HG03060 (cell line): ENCODE measurements at regions not wholly inside any gene's neighbourhood (a gene's known extent, or its start where the extent isn't known, plus 50 kb on each side); places are given as distances from the start of the nearest gene placed in this dataset.

ENCODE experiments used
- ATAC-seq: cut with Tn5 transposase; IDR thresholded peaks from one replicate; pipeline ENCODE4 v1.9.1; 2021; ENCODE audit warnings: low read depth, moderate number of reproducible peaks; ENCODE audit not compliant: unreplicated experiment

DNA sequence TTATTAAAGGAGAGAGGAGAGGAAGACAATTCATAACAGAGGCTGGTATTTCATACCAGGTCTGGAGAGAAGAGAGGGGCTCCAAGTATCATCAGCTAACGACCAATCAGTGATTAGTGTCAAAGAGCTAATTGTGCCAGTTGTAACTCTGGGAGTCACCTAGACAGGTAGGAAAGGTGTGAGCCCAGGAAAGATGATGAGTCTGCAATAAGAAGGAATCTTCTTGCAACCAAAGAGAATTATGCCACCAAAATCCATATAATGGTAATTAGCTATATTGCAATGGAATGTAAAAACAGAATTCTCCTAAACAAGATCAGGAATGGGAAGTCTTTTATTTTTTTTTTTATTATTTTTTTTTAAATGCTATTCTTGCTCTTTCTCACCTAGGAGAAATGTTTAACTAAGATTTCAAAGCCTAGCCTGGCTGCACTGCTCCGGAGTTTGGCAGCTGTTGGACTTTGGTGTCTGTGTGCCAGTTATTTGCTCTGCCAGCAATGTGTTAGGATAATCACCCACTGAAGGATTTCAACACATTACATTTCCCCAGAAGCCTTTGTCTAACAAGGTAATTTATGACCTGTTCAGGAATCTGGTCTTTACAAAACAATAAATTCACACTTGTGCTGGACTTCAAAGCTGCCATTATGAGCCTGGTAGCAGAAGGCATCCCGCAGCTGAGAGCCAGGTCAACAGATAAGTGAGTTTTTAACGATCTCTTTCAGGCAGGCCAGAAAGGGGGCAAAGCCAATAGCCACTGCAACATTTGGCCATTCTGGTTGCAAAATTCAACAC is 89.4 kb downstream of the FOXB1 start:
- no peak for ATAC-seq

DNA sequence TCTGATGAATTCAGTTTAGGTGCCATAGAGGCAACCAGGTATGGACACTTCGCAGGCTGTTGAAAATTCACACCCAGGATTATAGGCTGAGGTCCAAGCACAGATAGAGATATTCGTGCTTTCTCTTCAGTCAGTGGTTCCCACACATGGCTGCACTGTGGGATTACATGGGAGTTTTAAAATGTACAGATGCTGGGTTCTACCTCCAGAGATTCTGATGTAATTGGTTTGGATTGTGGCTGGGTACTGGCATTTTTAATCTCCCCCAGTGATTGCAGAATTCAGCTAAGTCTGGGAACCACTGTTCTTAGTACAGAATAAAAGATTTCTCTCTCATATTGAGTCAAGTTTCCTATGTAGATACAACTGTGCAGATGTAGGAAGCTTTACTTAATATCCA is 91.6 kb downstream of the FOXB1 start:
- no peak for ATAC-seq

DNA sequence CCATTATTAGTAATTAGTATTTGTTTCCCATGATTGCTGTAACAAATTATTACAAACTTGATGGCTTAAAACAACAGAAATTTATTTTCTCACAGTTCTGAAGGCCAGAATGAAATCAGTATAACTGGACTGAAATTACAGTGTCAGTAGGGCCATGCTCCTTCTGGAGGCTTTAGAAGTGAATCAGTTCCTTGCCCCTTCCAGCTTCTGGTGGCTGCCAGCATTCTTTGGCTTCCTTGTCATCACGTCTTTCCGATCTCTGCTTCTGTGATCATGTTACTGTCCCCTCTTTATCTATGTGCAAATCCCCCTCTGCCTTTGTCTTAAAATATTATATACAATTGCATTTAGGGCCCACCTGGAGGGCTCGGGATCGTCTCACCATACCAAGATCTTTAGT is 92.0 kb downstream of the FOXB1 start:
- ATAC-seq = no peak

DNA sequence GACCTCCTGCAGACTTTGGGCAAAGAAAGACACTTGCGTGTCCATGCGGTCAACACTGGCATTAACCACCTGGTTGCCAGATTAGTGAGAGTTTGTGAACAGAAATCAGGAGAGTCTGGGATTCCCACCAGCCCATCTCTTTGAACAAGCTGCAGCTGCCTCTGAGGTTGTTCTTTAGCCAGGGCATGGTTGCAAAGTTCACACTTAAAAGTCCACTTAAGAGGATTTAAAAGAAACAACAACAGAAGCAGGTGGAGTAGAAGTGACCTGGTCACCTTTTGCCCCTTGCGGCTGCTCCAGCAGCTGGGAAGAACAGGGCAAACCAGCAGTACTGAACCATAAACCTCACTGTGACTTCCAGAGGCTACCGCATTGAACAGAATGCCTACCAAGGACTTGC is 97.3 kb downstream of the FOXB1 start:
- ATAC-seq = no peak

DNA sequence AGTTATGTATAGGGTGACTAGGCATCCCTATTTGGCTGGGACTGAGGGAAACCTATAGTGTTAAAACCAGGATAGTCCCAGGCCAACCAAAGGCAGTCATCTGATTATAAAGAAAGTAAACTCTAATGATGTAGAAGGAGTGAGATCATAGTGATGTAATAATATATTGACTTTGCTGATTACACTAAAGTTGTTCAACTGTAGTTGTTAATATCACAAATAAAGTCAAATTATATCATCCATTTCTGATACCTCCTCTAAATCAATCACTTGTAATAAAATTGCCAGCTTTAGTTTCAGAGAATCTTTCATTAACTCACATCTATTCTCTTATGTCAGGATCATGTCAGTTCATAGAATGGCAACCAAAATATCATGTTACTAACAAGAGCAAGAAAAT is 98.6 kb downstream of the FOXB1 start:
- no peak for ATAC-seq

DNA sequence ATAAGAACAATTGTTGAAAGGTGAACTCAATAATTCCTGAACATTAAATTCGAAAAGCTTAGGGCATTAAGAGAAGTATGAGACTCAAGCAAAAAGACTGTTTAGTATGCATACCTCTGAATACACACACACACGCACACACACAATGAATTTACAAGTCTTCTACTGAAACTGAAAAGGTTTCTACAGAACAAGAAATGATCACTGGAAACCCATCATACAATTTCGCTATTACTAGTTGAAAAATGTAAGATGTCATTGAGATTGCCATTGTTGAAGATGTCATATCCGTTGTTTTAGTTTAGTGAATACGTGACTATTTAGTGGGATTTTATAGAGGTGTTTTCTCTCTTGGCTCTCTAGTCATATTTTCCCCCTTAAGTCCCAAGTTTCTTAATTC is 106.8 kb downstream of the FOXB1 start:
- no peak for ATAC-seq

DNA sequence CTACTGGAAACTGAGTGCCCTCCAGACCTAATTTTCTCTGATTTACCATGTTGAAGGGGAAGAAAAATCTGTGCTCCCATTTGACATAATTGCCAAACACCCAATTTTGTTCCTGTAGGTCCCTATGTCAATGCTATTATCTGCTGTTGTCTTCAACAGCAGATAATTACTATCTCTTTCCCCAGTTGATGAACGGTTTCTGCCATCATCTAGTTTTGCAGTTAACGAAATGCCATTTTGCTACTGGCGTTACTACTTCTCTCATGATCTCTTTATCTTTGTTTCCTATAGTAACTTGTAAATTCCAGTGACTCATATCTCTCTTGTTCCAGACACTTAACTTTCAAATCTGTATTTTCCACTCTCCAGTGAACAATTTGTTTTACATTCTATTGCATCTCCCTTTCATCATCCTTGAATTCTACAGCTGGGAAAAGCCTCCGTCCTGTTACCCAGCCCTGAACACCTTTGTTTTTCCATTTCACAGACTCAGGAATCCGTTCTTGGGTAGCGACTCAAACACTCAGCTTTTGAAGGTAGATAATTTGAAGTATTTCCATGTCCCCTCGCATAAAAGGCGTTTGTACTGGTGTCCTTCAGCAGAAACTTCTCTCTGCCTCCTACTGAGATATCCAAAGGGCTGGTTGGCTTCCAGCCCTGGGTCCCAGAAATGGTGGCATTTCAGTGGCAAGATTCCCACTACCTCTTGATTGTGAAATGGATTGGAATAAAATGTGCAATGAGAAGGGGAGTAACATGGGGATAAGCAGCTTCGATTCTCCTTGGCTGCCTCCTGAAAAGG is 111.7 kb downstream of the FOXB1 start:
- no peak for ATAC-seq

DNA sequence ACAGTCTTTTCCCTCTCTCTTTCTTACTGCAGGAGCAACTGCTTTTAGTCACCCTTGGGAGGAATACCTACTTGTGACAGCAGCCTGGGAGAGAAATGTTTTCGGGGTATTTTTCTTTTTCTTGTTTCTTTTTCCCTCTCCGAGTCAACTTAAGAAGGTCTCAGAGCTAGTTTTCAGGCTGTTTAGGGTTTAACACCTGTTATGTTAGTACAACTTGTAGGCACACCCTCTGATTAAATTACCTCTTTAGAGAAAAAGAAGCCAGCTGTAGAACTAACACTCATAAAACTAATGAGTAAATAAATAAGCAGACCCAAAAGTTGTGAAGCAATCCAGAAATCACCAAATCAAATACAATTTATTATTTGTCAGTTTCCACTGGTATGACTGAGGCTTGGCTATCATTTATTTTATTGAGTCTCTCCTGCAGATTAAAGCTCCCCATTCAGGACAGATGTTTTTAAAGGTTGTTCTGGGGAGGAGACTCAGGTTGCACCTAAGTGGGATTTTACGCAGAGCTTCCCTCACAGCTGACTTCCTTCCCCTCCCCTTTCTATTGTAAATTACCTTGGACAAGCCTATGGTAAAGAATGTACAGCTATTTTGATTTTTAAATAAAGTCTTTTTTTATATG is 112.5 kb downstream of the FOXB1 start:
- ATAC-seq = no peak

DNA sequence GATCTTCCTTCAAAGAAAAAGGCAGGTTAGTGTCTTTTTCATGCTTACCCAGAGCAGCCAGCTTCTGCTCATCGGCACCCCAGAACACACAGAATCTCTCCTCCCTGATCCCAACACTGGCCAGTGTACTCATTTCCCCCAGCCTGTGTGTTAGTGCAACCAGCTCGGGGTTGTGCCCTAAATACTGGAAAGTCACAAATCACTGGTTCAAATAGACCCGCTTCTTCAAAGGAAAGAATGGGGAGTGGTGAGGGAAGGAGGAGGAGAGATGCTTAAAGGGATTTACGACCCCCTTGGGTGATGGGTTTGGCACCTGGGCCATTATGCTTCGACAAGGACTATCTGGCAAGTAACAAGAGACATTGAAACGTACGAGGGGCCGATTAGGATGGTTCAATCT is 114.0 kb downstream of the FOXB1 start:
- ATAC-seq = no peak

DNA sequence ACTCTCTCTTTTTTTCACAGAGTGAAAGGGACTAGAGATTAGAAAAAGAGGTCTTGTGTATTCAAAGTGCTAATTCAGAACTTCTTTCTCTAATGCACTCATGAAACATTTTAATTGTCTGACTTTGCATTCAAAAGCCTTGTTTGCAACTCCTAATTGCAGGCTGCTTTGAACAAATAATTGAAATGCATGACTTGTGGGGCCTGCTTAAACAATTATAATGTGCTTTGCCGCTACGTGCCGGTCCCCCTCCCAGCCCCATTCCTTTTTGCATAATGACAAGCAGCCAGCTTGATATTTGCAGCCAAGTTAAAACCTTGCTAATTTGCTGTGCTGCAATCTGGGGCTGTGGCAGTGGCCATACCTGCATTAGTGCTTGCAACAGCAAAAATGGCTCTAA is 114.5 kb downstream of the FOXB1 start:
- ATAC-seq = no peak

DNA sequence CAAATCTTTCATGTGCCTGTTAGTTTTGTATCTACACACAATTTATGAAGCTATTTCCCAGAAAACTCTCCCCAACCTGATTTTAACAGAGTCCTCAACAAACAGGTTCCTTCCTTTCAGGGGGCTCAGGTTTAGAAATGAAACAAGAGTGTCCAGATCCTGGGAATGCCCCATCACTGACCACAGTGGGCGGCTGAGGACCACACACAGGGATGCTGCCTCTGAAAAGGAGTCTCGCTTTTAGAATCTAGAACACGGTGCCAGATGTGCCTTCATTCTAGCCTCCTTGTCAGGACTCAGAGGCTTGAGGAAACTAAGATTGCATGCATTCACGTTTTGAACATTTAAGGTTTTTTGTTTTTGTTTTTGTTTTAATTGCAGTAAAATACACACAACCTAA is 115.0 kb downstream of the FOXB1 start:
- ATAC-seq = no peak

DNA sequence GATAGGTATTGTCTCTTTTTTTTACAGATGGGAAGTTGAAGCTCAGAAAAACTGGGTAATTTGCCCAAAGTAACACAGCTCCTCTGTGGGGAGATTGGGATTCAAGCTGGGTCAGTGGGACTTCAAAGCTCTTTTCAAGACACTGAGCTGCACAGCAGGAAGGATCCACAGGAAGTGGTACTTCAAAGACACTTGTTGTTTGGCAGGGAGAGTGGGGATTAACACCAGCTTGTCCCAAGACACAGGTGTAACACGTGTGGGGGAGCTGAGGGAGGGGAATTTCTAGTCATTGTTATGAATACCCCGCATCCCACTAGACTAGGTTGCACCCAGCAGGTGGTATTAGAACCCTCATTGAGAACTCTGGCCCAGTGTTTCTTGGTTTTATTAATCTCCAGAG is 116.0 kb downstream of the FOXB1 start:
- no peak for ATAC-seq

DNA sequence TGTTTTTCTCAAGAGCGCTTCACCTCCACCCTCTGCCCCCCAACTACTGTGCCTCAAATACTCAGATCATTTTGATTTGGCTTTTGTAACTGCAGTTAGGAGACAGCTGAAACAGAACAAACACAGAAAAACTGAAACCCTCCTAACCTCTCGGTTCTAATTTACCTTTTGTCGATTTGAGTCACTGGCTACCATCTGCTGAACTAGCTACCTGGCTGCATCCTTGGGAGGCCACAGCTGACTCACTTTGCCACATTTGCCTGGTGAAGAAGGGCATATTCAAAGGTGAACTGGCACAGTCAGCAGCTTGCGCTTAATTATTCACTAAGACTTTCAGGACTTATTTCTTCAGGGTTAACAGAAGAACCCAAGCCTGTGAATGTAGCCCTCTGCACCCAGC is 117.7 kb downstream of the FOXB1 start:
- ATAC-seq = no peak

DNA sequence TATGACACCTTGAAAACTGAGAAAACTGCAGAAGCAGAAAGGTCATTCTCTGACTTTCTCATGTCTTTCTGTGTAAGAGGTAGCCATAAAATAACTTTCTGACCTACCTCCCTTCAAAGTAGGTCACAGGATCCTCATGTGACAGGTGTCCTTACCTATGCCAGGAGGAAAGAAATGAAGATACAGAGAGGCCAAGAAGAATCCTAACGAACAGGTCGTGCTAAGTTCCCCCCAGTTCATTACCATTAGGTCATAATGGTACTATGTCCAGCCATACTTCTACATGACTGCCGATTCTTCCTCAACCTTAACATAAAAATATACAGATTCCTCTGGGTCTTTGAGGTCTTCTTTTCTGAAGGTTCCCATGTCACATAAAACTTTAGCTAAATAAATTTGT is 118.6 kb downstream of the FOXB1 start:
- ATAC-seq = no peak

DNA sequence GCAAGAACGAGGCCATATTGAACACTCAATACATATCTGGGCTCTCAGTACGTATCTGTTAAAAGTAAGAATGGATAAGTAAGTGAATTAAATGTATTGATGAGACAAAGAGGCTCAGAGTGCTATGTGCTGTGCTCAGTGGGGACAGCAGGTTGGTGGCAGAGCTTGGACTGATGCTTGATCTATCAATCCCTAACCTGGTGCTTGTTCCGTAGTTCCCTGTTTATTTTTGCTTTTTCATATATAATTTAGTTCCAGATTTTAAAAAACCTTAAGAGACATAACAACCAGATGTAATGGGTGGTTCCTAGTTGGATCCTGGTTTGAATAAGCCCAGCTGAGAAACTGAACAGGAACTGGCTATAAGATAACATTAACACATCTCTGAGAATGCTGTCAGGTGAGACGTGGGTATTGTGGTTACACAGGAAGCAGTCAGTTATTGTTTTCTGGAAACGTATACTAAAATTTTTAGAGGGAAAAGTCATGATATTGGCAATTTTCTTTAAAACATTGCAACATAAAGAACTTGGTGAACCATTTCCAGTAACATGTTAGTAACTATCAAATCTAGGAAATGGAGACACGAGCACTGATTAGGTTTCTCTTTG is 120.5 kb downstream of the FOXB1 start:
- no peak for ATAC-seq

DNA sequence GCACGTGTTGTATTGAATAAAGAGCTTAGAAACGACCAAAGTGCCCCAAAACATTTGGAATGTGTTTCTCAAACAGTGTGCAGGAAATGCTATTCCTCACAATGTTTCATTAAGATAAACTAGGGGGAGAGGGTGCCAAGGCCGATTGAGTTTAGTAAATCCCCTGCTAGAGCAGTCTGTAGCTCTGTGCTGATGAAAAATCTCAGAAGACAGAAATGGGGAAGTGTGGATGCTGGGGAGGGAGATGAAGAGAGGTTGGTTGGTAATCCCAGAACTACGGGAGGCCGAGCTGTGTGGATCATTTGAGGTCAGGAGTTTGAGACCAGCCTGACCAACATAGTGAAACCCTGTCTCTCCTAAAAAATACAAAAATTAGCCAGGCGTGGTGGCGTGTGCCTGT is 121.2 kb downstream of the FOXB1 start:
- no peak for ATAC-seq

DNA sequence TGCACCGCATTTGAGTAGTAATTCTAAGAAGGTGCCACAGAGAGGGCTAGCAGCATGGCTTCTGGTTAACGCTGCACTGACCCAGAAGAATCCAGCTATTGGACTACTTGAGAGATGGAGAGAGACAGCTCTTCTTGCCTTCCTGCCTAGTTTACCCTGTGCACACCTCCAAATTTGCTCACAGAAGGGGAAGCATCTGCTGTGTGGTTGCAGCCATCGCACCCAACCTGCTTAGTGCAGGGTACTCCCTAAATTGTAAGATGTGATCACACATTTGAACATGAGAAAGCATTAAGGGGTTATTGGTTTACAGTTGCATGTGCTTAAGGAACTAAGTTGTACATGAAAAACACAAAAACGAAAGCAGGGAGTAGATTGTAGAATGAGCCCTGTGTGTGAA is 122.1 kb downstream of the FOXB1 start:
- ATAC-seq = no peak

DNA sequence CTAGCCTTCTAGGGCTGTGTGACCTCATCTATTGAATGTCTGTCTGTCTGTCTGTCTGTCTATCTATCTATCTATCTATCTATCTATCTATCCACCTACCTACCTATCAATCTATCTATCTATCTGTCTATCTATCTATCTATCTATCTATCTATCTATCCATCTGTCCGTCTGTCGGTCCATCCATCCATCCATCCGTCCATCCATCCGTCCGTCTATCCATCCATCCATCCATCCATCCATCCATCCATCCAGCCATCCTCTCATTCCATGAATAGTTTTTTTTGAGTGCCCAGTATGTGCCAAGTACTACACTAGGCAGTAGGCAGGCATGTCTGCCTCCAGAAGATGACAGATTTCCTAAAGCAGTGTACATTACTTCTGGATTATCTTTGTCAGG is 122.5 kb downstream of the FOXB1 start:
- no peak for ATAC-seq

DNA sequence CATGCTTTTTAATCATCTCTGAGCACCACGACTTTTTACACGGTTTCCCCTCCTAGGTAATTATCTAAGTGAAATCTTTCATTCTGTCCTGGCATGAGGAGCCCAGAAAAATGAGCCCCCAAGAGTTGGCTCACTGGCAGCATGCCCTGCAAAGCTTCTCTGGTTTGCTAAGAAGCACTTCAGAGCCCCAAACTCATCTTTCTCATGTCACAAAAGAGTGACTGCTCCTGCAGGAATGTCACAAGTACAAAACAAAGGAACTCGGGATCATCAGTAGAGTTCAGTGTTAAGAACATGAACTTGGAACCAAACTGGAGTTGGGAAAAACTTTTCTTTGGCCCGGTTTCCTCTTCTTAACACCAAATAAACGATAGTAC is 123.9 kb downstream of the FOXB1 start:
- no peak for ATAC-seq

DNA sequence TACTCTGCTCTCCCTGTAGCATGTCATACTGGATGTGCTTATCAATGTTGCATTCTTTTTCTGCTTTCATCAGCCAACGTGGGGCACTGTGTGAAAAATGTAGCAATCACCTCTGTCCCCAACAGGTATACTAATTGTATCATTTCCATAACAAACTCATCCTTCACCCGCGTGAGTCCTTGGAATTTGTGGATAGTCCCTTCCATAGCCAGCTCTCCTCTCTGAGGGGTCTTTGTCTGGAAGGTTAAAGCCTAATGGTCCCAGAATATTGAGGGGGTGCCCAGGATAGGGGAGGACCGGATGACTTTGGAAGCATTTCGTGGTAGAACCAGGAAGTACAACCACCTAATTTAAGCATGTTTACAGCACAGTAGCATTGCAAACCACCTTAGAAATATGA is 124.6 kb downstream of the FOXB1 start:
- ATAC-seq = no peak

DNA sequence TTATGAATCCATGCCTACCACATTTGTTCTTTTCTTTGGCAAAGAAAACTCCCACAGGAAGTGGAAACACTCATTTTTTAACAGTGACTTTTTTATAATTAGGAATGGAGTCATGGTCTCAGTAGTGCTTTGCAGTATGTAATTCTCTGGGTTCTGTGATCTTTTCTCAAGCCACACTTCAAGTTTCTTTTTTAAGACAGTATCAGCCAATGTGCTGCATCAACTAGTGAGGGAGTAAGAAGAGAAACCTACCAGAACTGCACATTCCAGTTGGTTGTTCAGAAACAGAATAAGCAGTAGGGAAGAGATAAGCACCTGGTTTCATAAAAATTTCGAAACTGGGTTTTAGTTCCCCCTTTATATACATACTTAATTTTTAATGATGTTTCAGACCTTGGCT is 126.3 kb downstream of the FOXB1 start:
- ATAC-seq = no peak
